Stimulated activated CD4-positive, alpha-beta T cell treated with anti-CD3 and anti-CD28 coated beads, Interleukin-1b, Interleukin-23, amount 100 ng/mL, for 4 hours (primary cell): ENCODE measurements at regions not wholly inside any gene's neighbourhood (a gene's known extent, or its start where the extent isn't known, plus 50 kb on each side); places are given as distances from the start of the nearest gene placed in this dataset.
"Not testable (repeated sequence)": the region's sequence is repeated elsewhere in the genome, so short reads cannot be mapped to it uniquely, and the experiment has no call there.

Experiments used
- DNase-seq, 2 donors: peaks; one replicate each; pipeline ENCODE4 v3.0.0-alpha.2; 2020; ENCODE audit warnings: low read depth in 2 of 2

DNA sequence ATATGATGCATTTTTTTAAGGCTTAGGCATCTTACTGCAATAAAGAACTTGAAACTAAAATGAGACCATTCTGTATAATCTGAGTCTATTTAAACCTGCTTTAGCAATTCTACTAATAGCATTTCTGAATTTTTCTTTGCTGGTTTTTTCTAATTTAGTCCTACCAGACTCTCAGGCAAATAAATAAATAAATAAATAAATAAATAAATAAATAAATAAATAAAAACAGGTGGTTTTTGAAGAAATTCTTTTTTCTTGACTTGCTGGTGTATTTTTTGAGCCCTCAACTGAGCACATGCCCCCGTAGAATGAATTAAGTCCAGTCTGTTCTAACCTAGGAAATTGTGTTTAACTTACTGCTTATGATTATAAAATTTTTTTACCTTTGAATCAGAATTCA, 134.7 kb upstream of the FOXP2 start:
- no peak for DNase-seq

DNA sequence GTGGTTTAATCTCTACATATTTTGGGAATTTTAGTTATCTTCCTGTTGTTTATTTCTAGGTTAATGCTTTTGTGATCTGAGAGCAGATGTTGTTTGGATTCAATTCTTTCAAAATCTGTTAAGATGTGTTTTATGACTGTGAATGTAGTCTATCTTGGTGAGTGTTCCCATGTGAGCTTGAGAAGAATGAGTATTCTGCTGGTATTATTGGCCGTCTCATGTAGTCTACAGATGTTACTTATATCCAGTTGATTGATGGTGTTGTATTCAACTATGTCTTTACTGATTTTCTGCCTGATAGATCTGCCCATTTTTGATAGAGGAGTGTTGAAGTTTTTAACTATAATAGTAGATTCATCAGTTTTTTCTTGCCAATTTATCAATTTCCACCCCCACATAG, 141.4 kb upstream of the FOXP2 start:
- no peak for DNase-seq

DNA sequence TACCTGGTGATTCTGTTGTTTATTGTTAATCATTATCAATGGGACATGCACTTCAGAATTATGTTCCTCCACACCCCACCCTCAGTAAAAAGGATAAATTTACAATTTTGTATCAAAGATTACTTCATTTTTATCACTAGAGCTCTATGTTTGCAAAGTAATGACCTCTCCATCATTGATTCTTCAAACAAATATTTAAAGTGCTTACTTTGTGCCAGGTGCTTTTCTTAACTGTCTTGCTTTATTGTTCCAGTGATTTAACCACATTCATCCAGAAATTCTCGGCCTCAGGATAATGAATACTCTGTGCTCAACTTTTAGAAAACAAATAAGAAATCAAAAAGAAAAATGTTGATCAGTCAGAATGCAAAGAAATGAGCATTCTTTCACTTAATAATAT, 144.9 kb upstream of the FOXP2 start:
- no peak for DNase-seq

- not testable (repeated sequence) for DNase-seq
Observed at GRCh38 chr7:114267550-114267949, 147.1 kb upstream of the FOXP2 start.

DNA sequence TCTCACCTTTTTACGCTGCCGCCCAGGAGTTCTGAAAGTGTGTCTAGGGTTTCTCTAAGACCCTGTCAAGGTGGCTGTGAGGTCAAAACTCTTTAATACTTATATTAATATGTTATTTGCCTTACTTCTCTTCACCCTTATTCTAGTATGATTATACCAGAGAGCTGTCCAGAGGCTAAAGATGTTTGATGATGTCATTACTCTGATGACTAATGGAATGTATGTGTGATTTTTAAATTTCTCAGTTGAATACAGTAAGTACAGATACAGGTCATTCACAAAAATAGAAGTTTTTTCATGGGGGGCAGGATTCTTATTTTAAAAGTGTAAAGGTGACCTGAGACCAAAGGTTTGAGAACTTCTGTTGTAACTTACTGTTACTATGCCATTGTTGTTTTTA, 150.6 kb upstream of the FOXP2 start:
- no peak for DNase-seq

DNA sequence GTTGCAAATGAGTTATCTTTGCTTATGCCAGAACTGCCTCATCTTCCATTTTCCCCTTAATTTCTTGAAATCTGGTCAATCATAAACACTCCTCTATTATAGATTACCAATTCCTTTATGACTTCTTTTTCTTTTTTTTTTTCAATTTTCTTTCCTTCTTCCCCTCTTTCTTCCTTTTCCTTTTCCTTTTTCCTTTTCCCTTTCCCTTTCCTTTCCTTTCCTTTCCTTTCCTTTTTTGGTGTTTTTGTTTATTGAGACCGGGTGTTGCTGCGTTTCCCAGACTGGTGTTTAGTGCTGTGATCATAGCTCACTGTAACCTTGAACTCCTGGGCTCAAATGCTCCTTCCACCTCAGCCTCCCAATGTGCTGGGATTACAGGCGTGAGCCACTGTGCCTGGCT, 151.4 kb upstream of the FOXP2 start:
- no peak for DNase-seq

GRCh38 chr7:114255404-114255841, 159.2 kb upstream of the FOXP2 start:
- DNase-seq: no peak

GRCh38 chr7:114243646-114244045, 171.0 kb upstream of the FOXP2 start:
- no peak for DNase-seq

DNA sequence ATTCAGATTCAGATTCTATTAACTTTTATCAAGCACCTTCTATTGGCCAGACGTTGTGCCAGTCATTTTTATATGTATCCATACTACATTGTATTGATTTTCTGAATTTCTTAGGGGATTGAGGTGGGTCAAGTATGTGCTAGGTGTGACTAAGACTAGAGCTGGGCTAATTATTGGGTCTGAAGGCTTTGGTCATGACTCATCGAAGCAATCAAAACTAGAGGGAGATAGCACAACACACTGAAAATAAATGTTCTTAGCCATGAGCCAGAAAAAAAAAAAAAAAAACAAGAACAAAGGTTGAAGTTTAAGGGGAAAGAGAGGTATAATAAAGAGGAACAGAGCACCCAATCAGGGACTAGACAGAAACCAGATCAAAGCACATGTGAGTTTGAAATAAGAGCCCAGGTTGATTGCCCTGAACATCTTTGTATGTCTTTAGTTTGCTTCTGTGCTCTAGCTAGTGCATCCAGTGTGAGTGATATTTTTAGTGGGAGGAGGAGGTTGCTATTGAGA, 171.6 kb upstream of the FOXP2 start:
- DNase-seq: no peak

DNA sequence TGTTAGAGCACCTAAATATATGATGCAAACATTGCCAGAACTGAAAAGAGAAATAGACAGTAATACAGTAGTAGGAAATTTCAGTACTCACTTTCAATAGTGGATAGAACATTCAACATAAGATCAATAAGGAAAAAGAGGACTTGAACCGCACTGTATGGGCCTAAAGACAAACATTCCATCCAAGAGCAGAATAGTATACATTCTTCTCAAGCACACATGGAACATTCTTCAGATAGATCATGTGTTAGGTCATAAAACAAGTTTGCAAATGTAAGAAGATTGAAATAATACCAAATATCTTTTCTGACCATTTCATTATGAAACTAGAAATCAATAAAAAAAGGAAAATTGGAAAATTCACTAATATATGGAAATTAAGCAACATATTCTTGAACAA, 185.4 kb upstream of the FOXP2 start:
- DNase-seq: no peak

DNA sequence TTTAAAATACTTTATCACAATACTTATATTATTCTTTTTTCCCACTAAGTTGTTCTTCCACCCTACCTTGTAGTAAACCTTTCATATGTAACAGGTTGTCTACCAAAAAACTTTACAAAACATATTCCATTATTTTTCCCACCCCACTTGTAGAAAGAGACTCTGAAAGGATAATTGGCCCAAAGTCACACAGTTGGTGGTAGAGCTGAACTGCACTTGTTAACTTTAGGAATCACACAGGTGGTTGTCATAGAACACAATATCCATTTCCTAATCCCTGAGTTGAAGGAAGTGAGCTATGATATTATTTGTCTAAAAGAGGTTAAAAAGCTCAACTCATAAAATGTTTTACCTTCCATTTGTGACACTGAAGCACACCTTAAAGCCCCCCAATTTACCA, 188.8 kb upstream of the FOXP2 start:
- no peak for DNase-seq

DNA sequence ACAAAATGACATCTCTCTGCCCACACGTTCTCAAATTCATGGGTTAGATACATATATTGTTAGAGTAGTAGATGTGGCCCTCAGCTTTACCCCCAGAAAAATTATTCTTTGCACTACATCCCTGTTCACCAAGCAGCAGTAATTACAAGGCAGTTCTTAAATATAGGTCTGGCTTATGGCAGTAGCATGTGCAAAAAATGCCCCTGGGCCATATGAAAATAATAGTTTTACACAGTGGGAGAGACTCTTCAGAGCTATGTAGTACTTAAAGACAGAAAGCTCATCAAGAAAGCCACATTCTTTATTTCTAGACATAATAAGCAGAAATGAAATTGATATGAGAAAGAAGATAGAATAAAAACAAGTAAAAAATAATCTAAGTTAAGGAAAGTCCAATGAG, 196.3 kb upstream of the FOXP2 start:
- no peak for DNase-seq

DNA sequence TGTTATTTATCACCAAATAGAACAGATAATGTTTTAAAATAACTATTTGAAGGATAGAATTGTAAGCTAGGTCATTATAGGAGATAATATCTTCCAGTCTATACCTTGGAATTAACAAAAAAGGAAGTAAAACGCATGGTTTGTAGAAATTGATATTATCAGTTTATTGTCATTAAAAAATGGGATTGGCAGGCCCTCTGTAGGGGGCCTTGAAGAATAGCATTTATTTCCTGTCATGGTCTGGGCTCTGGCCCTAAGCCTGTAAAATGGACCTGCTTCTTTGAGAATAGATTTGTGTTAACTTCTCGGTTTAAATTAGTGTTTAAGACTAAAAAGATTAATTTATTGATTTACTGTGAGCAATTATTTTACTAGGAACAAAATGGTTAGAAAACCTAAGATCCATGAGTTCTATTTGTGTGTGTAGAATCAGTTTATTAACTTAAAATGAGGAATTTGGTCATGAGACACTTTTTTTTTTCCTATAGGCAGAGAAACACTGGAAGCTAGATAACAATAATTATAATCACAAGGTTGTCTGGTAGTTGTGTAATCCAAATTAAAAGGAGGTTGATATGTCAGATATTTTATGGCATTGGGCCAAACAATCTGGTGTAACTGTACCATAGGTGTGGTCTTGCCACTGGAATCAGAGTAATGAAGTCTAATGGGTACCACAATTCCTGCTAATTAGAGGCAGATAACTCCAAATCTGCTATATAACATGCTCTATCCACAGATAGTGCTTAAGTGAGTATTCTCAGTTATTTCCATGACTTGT, 197.4 kb upstream of the FOXP2 start:
- DNase-seq: no peak

DNA sequence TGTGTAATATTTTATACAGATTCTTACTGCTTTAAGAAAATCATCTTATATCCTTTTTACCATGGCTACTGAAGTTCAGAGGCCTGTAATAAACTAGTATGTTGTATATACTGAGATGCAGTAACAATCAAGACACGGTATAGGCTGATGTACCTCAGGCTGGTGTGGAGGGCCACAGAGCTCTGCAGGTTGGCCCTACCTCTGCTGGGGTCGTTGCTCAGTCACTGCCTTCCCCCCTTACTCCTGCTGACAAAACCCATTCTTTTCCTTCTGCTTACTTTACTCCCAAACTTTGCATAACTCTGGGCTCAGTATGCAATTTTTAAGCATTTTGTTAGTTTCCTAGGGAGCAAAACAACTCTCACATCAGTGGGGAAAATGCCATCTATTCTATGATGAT, 200.1 kb upstream of the FOXP2 start:
- no peak for DNase-seq

DNA sequence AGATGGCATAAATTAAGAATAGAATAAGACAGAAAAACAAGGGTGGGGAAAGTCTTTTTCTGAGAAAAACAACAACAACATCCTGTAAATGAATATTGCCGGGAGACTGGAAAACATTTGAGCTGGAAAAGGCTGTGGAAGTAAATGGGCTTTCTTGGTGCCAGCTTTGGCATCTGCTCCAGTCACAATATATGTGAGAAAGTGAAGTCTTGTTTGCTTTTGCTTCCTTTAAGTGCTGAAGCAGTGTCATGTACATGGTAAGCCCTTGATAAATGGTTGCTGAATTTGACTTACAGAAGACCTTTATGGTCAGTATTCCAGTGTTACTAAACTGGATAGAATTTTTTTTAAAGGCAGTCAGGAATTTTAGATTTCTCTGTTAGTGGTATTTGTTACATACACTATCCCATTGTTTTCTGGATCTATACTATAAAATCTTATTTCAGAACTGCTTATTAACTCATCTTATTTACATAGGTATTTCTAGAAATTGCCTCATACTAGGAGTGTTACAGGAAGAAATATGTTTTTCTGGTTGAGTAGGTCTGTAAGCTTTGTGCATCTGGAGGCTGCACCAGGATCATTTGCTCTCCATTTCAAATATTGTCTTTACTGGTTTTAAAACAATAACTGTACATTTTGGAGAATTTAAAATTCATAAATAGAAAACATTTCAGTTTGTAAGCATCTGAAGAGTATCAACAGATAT, 201.7 kb upstream of the FOXP2 start:
- DNase-seq: no peak

DNA sequence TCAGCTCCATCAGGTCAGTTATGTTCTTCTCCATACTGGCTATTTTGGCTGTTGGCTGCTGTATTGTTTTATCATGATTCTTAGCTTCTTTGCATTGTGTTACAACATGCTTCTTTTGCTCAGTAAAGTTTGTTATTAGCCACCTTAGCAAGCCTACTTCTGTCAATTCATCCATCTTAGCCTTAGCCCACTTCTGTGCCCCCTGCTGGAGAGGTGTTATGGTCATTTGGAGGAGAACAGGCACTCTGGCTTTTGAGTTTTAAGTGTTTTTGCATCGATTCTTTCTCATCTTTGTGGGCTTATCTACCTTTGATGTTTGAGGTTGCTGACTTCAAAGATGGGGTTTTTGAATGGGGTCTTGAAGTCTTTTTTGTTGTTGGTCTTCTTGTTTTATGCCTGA, 204.6 kb upstream of the FOXP2 start:
- DNase-seq: no peak

- DNase-seq: no peak
Observed at GRCh38 chr7:114206688-114207087, 207.9 kb upstream of the FOXP2 start.

GRCh38 chr7:114196517-114196916, 218.1 kb upstream of the FOXP2 start:
- DNase-seq: no peak

DNA sequence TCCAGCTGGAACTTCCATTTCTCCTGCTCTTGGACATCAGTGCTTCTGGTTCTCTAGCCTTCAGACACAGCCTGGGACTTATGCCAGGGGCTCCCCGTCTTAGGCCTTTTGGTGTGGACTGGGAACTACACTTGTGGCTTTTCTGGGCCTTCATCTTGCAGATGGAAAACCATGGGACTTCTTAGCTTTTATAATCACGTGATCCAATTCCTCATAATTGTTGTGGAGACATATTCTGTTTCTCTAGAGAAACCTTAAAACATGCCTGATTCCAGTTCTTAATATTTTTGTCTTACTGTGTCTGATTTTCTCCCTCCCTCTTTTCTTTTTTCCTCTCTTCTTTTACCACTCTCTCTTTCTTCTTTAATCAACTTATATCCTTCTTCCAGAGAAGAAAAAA, 224.2 kb upstream of the FOXP2 start:
- DNase-seq: no peak

DNA sequence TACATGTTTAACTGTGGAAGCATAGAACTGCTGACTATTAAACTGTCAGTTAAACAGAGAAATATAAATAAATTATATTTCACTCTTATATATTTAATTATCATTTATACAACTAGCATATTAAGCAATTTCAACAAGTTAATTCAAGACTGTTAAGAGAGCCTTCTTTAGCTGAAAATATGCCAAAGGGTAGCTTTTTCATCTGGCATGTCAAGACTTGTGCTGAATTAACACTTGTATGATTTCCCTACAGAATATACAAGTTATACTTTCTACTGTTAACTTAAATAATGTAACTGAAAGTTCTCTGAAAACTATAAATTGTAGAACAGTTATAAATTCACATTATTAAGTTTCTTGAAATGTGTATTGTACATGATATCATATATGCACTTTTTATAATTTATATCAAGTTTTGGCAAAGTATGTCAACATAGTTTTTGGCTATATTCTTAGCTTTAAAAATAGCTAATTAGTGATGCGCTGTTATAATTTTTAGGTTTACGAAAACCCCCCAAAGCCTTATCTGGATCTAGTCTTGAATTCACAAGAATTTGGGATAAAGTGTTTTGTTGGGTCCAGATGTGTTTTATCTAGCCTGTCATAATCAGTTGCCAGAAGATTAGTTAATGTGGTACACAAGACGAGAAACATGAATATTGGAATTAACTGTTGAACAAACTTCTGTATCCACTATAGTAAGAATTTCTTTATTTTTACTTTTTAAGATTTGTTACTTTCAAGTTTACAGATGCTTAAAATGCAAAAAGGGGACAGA, 231.1 kb upstream of the FOXP2 start:
- no peak for DNase-seq

DNA sequence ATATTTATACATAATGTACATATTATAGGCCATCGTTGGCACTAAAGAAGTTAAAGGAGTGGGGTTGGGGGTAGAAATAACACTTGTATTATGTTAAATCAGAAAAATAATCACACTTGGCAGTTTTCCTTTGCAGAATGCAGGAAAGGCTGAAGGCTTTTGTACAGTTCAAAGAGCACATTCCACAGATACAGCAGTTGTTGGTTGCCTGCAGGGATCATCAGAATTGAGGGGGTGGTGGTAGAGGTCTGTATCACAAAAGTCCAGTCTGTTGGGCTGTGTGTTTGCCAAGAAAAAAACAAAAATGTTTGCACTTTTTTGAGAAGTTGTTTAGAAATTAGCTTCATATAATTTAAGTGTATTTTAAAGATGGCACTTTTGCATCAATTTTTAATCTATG, 231.8 kb upstream of the FOXP2 start:
- no peak for DNase-seq

DNA sequence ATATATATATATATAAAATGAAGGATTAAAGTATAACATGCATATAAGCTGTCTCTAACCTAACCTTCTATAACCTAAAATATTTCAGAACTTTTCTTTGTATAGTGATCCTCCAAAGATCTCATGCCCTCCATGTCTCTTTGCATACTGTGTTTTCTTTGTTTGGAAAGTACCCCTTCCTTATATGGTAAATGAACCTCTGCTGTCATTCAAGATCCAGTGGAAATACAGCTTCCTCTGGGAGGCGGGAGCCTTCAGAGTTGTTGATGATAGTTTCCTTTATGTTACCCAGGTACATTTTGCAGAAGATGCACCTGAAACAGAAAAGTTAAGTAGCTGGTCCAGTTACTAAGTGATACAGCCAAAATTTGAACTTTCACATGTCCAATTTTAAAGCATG, 233.3 kb upstream of the FOXP2 start:
- no peak for DNase-seq
